CD14-positive monocyte (primary cell): ENCODE measurements at regions not wholly inside any gene's neighbourhood (a gene's known extent, or its start where the extent isn't known, plus 50 kb on each side); places are given as distances from the start of the nearest gene placed in this dataset.

Source experiments
- DNase-seq, 3 donors: peaks; one replicate each; pipeline ENCODE4 v3.0.0-alpha.2; 2011 to 2022
- H2AFZ ChIP-seq: 2 replicates; pipeline ENCODE4 v1.6.0; 2012; ENCODE audit warnings: mild to moderate bottlenecking, low read depth, low read length, inconsistent platforms; ENCODE audit not compliant: insufficient read depth, poor library complexity, severe bottlenecking
- H3K27ac ChIP-seq, 2 donors: 1 replicate in 1 of 2; 2 replicates in 1 of 2; pipeline ENCODE4 v1.5.1; 2012 to 2013; ENCODE audit warnings: low read length in 2 of 2, control low read depth in 1 of 2, inconsistent platforms in 1 of 2, low read depth in 1 of 2, mild to moderate bottlenecking in 1 of 2
- H3K27me3 ChIP-seq, 2 donors: one replicate each; pipeline versions ENCODE4 v1.6.0 to v1.6.1; 2011 to 2013; ENCODE audit warnings: low read length in 2 of 2; ENCODE audit not compliant: control insufficient read depth in 2 of 2, insufficient read depth in 2 of 2
- H3K36me3 ChIP-seq, 2 donors: replicated peaks in 1 of 2; 1 replicate in 1 of 2; 2 replicates in 1 of 2; pipeline versions ENCODE4 v1.5.1 to v1.6.1; 2012 to 2013; ENCODE audit warnings: low read length in 2 of 2, control low read depth in 1 of 2, inconsistent platforms in 1 of 2, mild to moderate bottlenecking in 1 of 2; ENCODE audit not compliant: insufficient read depth in 2 of 2, control insufficient read depth in 1 of 2
- H3K4me1 ChIP-seq, 2 donors: 1 replicate in 1 of 2; 2 replicates in 1 of 2; pipeline versions ENCODE4 v1.5.1 to v1.6.1; 2012 to 2013; ENCODE audit warnings: low read length in 2 of 2, control low read depth in 1 of 2, inconsistent platforms in 1 of 2, mild to moderate bottlenecking in 1 of 2, moderate library complexity in 1 of 2; ENCODE audit not compliant: insufficient read depth in 2 of 2, control insufficient read depth in 1 of 2
- H3K4me2 ChIP-seq: replicated peaks from 2 replicates; pipeline ENCODE3; 2012; ENCODE audit warnings: low read length, moderate library complexity, mild to moderate bottlenecking; ENCODE audit not compliant: poor library complexity, severe bottlenecking; ENCODE audit errors: extremely low read depth
- H3K4me3 ChIP-seq, 3 experiments: fragments of 200-600 bp in 1 of 3; sonication (generic) in 1 of 3; replicated peaks in 1 of 3; 1 replicate in 2 of 3; 2 replicates in 1 of 3; pipeline ENCODE4 v1.5.1; 2011 to 2013; ENCODE audit warnings: low read length in 3 of 3, mild to moderate bottlenecking in 3 of 3, control low read depth in 2 of 3, low read depth in 2 of 3, inconsistent platforms in 1 of 3, moderate library complexity in 1 of 3
- H3K79me2 ChIP-seq: 2 replicates; pipeline ENCODE4 v1.6.0; 2012; ENCODE audit warnings: mild to moderate bottlenecking, control low read depth, inconsistent platforms, low read length, moderate library complexity; ENCODE audit not compliant: insufficient read depth
- H3K9ac ChIP-seq: 2 replicates; pipeline ENCODE4 v1.6.0; 2017; ENCODE audit warnings: low read length, mild to moderate bottlenecking; ENCODE audit not compliant: insufficient read depth, poor library complexity, severe bottlenecking
- H3K9me3 ChIP-seq, 2 donors: replicated peaks in 1 of 2; 1 replicate in 1 of 2; 2 replicates in 1 of 2; pipeline versions ENCODE4 v1.5.1 to v1.6.1; 2012 to 2013; ENCODE audit warnings: low read length in 2 of 2, control low read depth in 1 of 2; ENCODE audit not compliant: control insufficient read depth in 1 of 2, insufficient read depth in 1 of 2
- H4K20me1 ChIP-seq: 2 replicates; pipeline ENCODE4 v1.6.0; 2012; ENCODE audit warnings: mild to moderate bottlenecking, low read length, control low read depth, moderate library complexity; ENCODE audit not compliant: insufficient read depth
- H3K27ac Mint-ChIP-seq, 7 donors: one replicate each; pipeline ENCODE4 v1.8.0; 2020; ENCODE audit warnings: mild to moderate bottlenecking in 7 of 7, mixed read lengths in 7 of 7, moderate library complexity in 6 of 7, inconsistent platforms in 2 of 7
- H3K27me3 Mint-ChIP-seq, 3 donors: one replicate each; pipeline ENCODE4 v1.8.0; 2021 to 2022; ENCODE audit warnings: low read depth in 3 of 3, mild to moderate bottlenecking in 3 of 3, mixed read lengths in 3 of 3, moderate library complexity in 3 of 3, inconsistent platforms in 1 of 3
- H3K36me3 Mint-ChIP-seq, 2 donors: one replicate each; pipeline ENCODE4 v1.8.0; 2020; ENCODE audit warnings: mixed read lengths in 2 of 2, inconsistent platforms in 1 of 2, mild to moderate bottlenecking in 1 of 2
- H3K4me1 Mint-ChIP-seq: one replicate; pipeline ENCODE4 v1.8.0; 2020; ENCODE audit warnings: mild to moderate bottlenecking, mixed read lengths
- H3K4me3 Mint-ChIP-seq, 2 donors: one replicate each; pipeline ENCODE4 v1.8.0; 2020; ENCODE audit warnings: mild to moderate bottlenecking in 2 of 2, mixed read lengths in 2 of 2, moderate library complexity in 1 of 2
- H3K9me3 Mint-ChIP-seq, 7 donors: one replicate each; pipeline ENCODE4 v1.8.0; 2020 to 2022; ENCODE audit warnings: mixed read lengths in 7 of 7, mild to moderate bottlenecking in 6 of 7, moderate library complexity in 6 of 7, inconsistent platforms in 2 of 7
- WGBS: methylation state at CpG from one replicate; pipeline ENCODE4 v1.1.5; 2013; ENCODE audit warnings: missing lambda C conversion rate; ENCODE audit not compliant: insufficient coverage; 5-methylcytosine and 5-hydroxymethylcytosine counted together
- intact Hi-C, 2 donors: fragments of 100-400 bp; cut with micrococcal nuclease; formaldehyde crosslinking; loops; one replicate each; pipeline versions ENCODE4 v1.15.0 to v1.15.1; 2023
- TF ChIP-seq, protein P1 (sequence below): fragments of 200-600 bp; IDR thresholded peaks from one replicate; pipeline ENCODE4 v1.8.0; 2022; ENCODE audit warnings: antibody characterized with exemption, mild to moderate bottlenecking

- H3K9ac ChIP-seq, result no peak overlapping the region
- H4K20me1 ChIP-seq, result no peaks in the 10 kb centered on the region
- H3K4me1 ChIP-seq, result no peaks in the 10 kb centered on the region
- H3K36me3 ChIP-seq, result no peaks in the 10 kb centered on the region
- TF ChIP-seq, protein P1, sequence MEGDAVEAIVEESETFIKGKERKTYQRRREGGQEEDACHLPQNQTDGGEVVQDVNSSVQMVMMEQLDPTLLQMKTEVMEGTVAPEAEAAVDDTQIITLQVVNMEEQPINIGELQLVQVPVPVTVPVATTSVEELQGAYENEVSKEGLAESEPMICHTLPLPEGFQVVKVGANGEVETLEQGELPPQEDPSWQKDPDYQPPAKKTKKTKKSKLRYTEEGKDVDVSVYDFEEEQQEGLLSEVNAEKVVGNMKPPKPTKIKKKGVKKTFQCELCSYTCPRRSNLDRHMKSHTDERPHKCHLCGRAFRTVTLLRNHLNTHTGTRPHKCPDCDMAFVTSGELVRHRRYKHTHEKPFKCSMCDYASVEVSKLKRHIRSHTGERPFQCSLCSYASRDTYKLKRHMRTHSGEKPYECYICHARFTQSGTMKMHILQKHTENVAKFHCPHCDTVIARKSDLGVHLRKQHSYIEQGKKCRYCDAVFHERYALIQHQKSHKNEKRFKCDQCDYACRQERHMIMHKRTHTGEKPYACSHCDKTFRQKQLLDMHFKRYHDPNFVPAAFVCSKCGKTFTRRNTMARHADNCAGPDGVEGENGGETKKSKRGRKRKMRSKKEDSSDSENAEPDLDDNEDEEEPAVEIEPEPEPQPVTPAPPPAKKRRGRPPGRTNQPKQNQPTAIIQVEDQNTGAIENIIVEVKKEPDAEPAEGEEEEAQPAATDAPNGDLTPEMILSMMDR, result no peak
- H3K27me3 ChIP-seq, result no peaks in the 10 kb centered on the region
- Mint-ChIP-seq H3K27me3 (no peaks in the 10 kb centered on the region), H3K36me3 (no peaks in the 10 kb centered on the region), H3K4me1 (no peaks in the 10 kb centered on the region), H3K27ac (no peak overlapping the region), H3K9me3 (peaks cover 6 to 14% (median 9%) of the 10 kb centered on the region in 7 donors), H3K4me3 (no peak overlapping the region)
- H2AFZ ChIP-seq, result no peak overlapping the region
- no peak overlapping the region for H3K27ac ChIP-seq
- intact Hi-C loops, result no loop called here
- H3K4me2 ChIP-seq, result no peak overlapping the region
- peaks cover 6 to 9% of the 10 kb centered on the region in 2 donors for H3K9me3 ChIP-seq
- no peak overlapping the region for H3K4me3 ChIP-seq
- no peak for DNase-seq
- no peaks in the 10 kb centered on the region for H3K79me2 ChIP-seq
Observed at GRCh38 chr1:168861421-168862004, 132.5 kb upstream of the DPT start.

- H3K4me1 Mint-ChIP-seq, result no peaks in the 10 kb centered on the region
- Histone ChIP-seq H3K27me3 (no peaks in the 10 kb centered on the region), H4K20me1 (no peaks in the 10 kb centered on the region), H3K36me3 (no peaks in the 10 kb centered on the region), H3K9me3 (peaks cover 6 to 13% of the 10 kb centered on the region in 2 donors), H3K4me1 (no peaks in the 10 kb centered on the region), H2AFZ (no peak overlapping the region), H3K27ac (no peak overlapping the region), H3K79me2 (no peaks in the 10 kb centered on the region), H3K9ac (no peak overlapping the region), H3K4me2 (no peak overlapping the region), H3K4me3 (no peak overlapping the region)
- intact Hi-C loops, result no loop called here
- TF ChIP-seq, protein P1, result no peak
- 100% methylated on average over 1 of the region's 5 CpGs for WGBS
- no peaks in the 10 kb centered on the region for H3K27me3 Mint-ChIP-seq
- H3K9me3 Mint-ChIP-seq, result peaks cover 7 to 16% (median 12%) of the 10 kb centered on the region in 7 donors
- DNase-seq, result no peak
- H3K36me3 Mint-ChIP-seq, result no peaks in the 10 kb centered on the region
- no peak overlapping the region for H3K4me3 Mint-ChIP-seq
- H3K27ac Mint-ChIP-seq, result no peak overlapping the region
Observed at GRCh38 chr1:168863772-168864171, 134.8 kb upstream of the DPT start.
